Psoas muscle (tissue), 7 donors: ENCODE measurements at regions not wholly inside any gene's neighbourhood (a gene's known extent, or its start where the extent isn't known, plus 50 kb on each side); places are given as distances from the start of the nearest gene placed in this dataset.

ENCODE experiments used
- ATAC-seq, 4 donors: fragments of 200-7000 bp; cut with Tn5 transposase; one replicate each; pipeline ENCODE4 v1.9.1; 2020; ENCODE audit warnings: moderate library complexity in 3 of 4, mild to moderate bottlenecking in 2 of 4
- DNase-seq, 2 donors: peaks; one replicate each; pipeline ENCODE4 v3.0.0-alpha.2; 2020
- H3K27ac ChIP-seq: fragments of 200-600 bp; one replicate; pipeline ENCODE4 v1.8.0; 2022
- H3K27me3 ChIP-seq, 3 donors: fragments of 200-600 bp in 1 of 3; one replicate each; pipeline versions ENCODE4 v1.6.1 to v1.8.0; 2013 to 2022; ENCODE audit warnings: low read length in 2 of 3, mild to moderate bottlenecking in 2 of 3, moderate library complexity in 1 of 3; ENCODE audit not compliant: insufficient read depth in 3 of 3
- H3K36me3 ChIP-seq, 2 donors: fragments of 200-600 bp in 1 of 2; one replicate each; pipeline versions ENCODE4 v1.6.1 to v1.8.0; 2013 to 2022; ENCODE audit warnings: low read depth in 1 of 2, mild to moderate bottlenecking in 1 of 2, moderate library complexity in 1 of 2; ENCODE audit not compliant: insufficient read depth in 1 of 2
- H3K4me1 ChIP-seq: fragments of 200-600 bp; one replicate; pipeline ENCODE4 v1.8.0; 2022
- H3K4me3 ChIP-seq: fragments of 200-600 bp; one replicate; pipeline ENCODE4 v1.8.0; 2022; ENCODE audit warnings: mild to moderate bottlenecking
- H3K9me3 ChIP-seq: fragments of 200-600 bp; one replicate; pipeline ENCODE4 v1.8.0; 2022
- CTCF ChIP-seq: fragments of 200-600 bp; IDR thresholded peaks from one replicate; pipeline ENCODE4 v1.8.0; 2022; ENCODE audit warnings: antibody characterized with exemption
- WGBS, 3 donors: extraction: QIAGEN DNeasy Blood & Tissue Kit; methylation state at CpG; one replicate each; pipeline versions ENCODE4 v1.1.6 to v1.1.7; 2013; 5-methylcytosine and 5-hydroxymethylcytosine counted together
- intact Hi-C, 2 donors: fragments of 100-400 bp; cut with DNase I; formaldehyde crosslinking; loops; one replicate each; pipeline versions ENCODE4 v1.11.0 to v1.14.2; 2022
- donor health status: healthy with polysubstance abuse.
- donor health status: DM: no; HTN: no; CAD: no; lungs with moderate emphysema.
- donor health status: Bipolar disorder and iron deficiency.
- donor health status: healthy.
- donor health status: DM: yes; HTN: yes; CAD: no.
- donor health status: DM: no; HTN: no; CAD: no.
- donor health status: DM: yes; HTN: yes; CAD: no.

- H3K27ac ChIP-seq: peak overlapping the region; percentile 81
- no peak for TF ChIP-seq CTCF
- H3K9me3 ChIP-seq: no peaks in the 10 kb centered on the region
- DNase-seq (peak; percentile 40 to 61), ATAC-seq (peak in 2 of 4 donors; percentile 41 to 63)
- intact Hi-C loops: loop anchor here (1.0 to 10.0 kb wide), 6 partner anchors 19 to 335 kb away; no protein-coding TSS in a partner anchor
- WGBS, 3 donors: 3 to 9% (median 4%) methylated on average over 4 of the region's 4 CpGs
- no peaks in the 10 kb centered on the region for H3K36me3 ChIP-seq
- peaks cover 26% of the 10 kb centered on the region for H3K4me1 ChIP-seq
- H3K4me3 ChIP-seq: peak overlapping the region; percentile 71
- no peaks in the 10 kb centered on the region for H3K27me3 ChIP-seq
These were observed 690.4 kb downstream of the USP25 start for GRCh38 chr21:16420031-16420724.

- peaks cover 30% of the 10 kb centered on the region for H3K4me1 ChIP-seq
- 15 to 30% (median 19%) methylated on average over 2 of the region's 2 CpGs for WGBS, 3 donors
- no peaks in the 10 kb centered on the region for H3K36me3 ChIP-seq
- ATAC-seq (no peak), DNase-seq (no peak)
- peak overlapping the region; percentile 81 for H3K27ac ChIP-seq
- no peaks in the 10 kb centered on the region for H3K27me3 ChIP-seq
- intact Hi-C loops: loop anchor here (1.0 to 10.0 kb wide), 6 partner anchors 114 to 336 kb away; no protein-coding TSS in a partner anchor
- H3K4me3 ChIP-seq: peak overlapping the region; percentile 71
- H3K9me3 ChIP-seq: no peaks in the 10 kb centered on the region
- TF ChIP-seq CTCF: no peak
These were observed 691.2 kb downstream of the USP25 start for GRCh38 chr21:16421007-16421406.

GRCh38 chr21:16421965-16422364 lies 692.2 kb downstream of the USP25 start:
- intact Hi-C loops: loop anchor here (1.0 to 10.0 kb wide), 6 partner anchors 113 to 337 kb away; no protein-coding TSS in a partner anchor
- H3K36me3 ChIP-seq: no peaks in the 10 kb centered on the region
- peaks cover 33% of the 10 kb centered on the region for H3K4me1 ChIP-seq
- WGBS, 3 donors: 24 to 45% (median 32%) methylated on average over 3 of the region's 3 CpGs
- DNase-seq (no peak), ATAC-seq (no peak)
- H3K27ac ChIP-seq: peak overlapping the region; percentile 81
- peak overlapping the region; percentile 71 for H3K4me3 ChIP-seq
- H3K27me3 ChIP-seq: no peaks in the 10 kb centered on the region
- no peaks in the 10 kb centered on the region for H3K9me3 ChIP-seq
- no peak for TF ChIP-seq CTCF

GRCh38 chr21:16422702-16423101 lies 692.9 kb downstream of the USP25 start:
- peak overlapping the region; percentile 71 for H3K4me3 ChIP-seq
- no peaks in the 10 kb centered on the region for H3K36me3 ChIP-seq
- TF ChIP-seq CTCF: no peak
- peaks cover 27% of the 10 kb centered on the region for H3K4me1 ChIP-seq
- 12 to 13% (median 12%) methylated on average over 2 of the region's 2 CpGs for WGBS, 3 donors
- DNase-seq (no peak), ATAC-seq (no peak)
- H3K27ac ChIP-seq: peak overlapping the region; percentile 81
- intact Hi-C loops: loop anchor here (5.0 to 10.0 kb wide), 5 partner anchors 115 to 338 kb away; no protein-coding TSS in a partner anchor
- H3K27me3 ChIP-seq: no peaks in the 10 kb centered on the region
- H3K9me3 ChIP-seq: no peaks in the 10 kb centered on the region
